HG02763 (cell line): ENCODE measurements at regions not wholly inside any gene's neighbourhood (a gene's known extent, or its start where the extent isn't known, plus 50 kb on each side); places are given as distances from the start of the nearest gene placed in this dataset.
A peak's percentile ranks its signal among the peaks of the same experiment; 100 is the strongest.

Experiments
- ATAC-seq: cut with Tn5 transposase; IDR thresholded peaks from one replicate; pipeline ENCODE4 v1.9.1; 2021; ENCODE audit warnings: mild to moderate bottlenecking, moderate library complexity; ENCODE audit not compliant: unreplicated experiment

GRCh38 chr3:102599819-102600576, 165.2 kb downstream of the ZPLD1 start:
- ATAC-seq, result no peak

- ATAC-seq, result no peak
These were observed 170.3 kb downstream of the ZPLD1 start for GRCh38 chr3:102605153-102605552.

GRCh38 chr3:102608875-102609274, 174.1 kb downstream of the ZPLD1 start:
- no peak for ATAC-seq

- no peak for ATAC-seq
These were observed 179.3 kb downstream of the ZPLD1 start for GRCh38 chr3:102614021-102614569.

- no peak for ATAC-seq
These were observed 179.8 kb downstream of the ZPLD1 start for GRCh38 chr3:102614585-102614984.

GRCh38 chr3:102617381-102617780, 182.6 kb downstream of the ZPLD1 start:
- no peak for ATAC-seq

GRCh38 chr3:102619361-102619760, 184.5 kb downstream of the ZPLD1 start:
- no peak for ATAC-seq

GRCh38 chr3:102629943-102630342, 195.1 kb downstream of the ZPLD1 start:
- ATAC-seq, result no peak

GRCh38 chr3:102630531-102630930, 195.7 kb downstream of the ZPLD1 start:
- no peak for ATAC-seq

GRCh38 chr3:102643546-102643945, 208.7 kb downstream of the ZPLD1 start:
- ATAC-seq, result no peak

- no peak for ATAC-seq
These were observed 211.7 kb downstream of the ZPLD1 start for GRCh38 chr3:102646557-102646956.

- no peak for ATAC-seq
These were observed 225.8 kb downstream of the ZPLD1 start for GRCh38 chr3:102660653-102661052.

GRCh38 chr3:102661707-102662497, 227.1 kb downstream of the ZPLD1 start:
- ATAC-seq, result no peak

- no peak for ATAC-seq
These were observed 227.6 kb downstream of the ZPLD1 start for GRCh38 chr3:102662498-102662772.

GRCh38 chr3:102664126-102664525, 229.3 kb downstream of the ZPLD1 start:
- ATAC-seq, result no peak

- ATAC-seq, result no peak
These were observed 230.4 kb downstream of the ZPLD1 start for GRCh38 chr3:102665183-102665582.

GRCh38 chr3:102668247-102668646, 233.4 kb downstream of the ZPLD1 start:
- no peak for ATAC-seq

- ATAC-seq, result no peak
These were observed 236.2 kb downstream of the ZPLD1 start for GRCh38 chr3:102670986-102671385.

- no peak for ATAC-seq
These were observed 237.5 kb downstream of the ZPLD1 start for GRCh38 chr3:102672305-102672704.

- peak; percentile 84 for ATAC-seq
These were observed 238.7 kb downstream of the ZPLD1 start for GRCh38 chr3:102673271-102674115.

GRCh38 chr3:102674284-102674683, 239.5 kb downstream of the ZPLD1 start:
- ATAC-seq, result no peak
